ENCODE measurements at regions not wholly inside any gene's neighbourhood (a gene's known extent, or its start where the extent isn't known, plus 50 kb on each side); places are given as distances from the start of the nearest gene placed in this dataset.

GRCh38 chr4:146072376-146072775 is 103.1 kb upstream of the LSM6 start:
- H3K18ac ChIP-seq (ENCODE audit: extremely low read depth, low read length), result no peak overlapping the region
- no peaks in the 10 kb centered on the region; the same call in 1 of the 2 replicates for H3K23me2 ChIP-seq (ENCODE audit: low read depth, low read length)
- CTCF ChIA-PET (ENCODE audit: partially characterized antibody), result interaction anchor here (1.1 kb wide), 1 partner anchor 23 kb away, joined by 3 read pairs; no protein-coding TSS in a partner anchor
- no peak overlapping the region for H4K8ac ChIP-seq (ENCODE audit: extremely low read depth, insufficient read depth, low read length)
- H3K4me3 ChIP-seq (ENCODE audit: extremely low read depth in 1 of 4, insufficient read depth in 2 of 4, low read depth in 3 of 4, low read length in 4 of 4), result no peak overlapping the region
- H2BK20ac ChIP-seq (ENCODE audit: low read length), result no peak overlapping the region
- no peaks in the 10 kb centered on the region for H3K9me3 ChIP-seq (ENCODE audit: insufficient read depth in 2 of 2, low read depth in 1 of 2, low read length in 1 of 2)
- no peaks in the 10 kb centered on the region for H4K20me1 ChIP-seq (replicated peaks in 1 of 2; ENCODE audit: control insufficient read depth in 1 of 2, insufficient read depth in 2 of 2, low read length in 2 of 2)
- no peak overlapping the region for H2BK5ac ChIP-seq (ENCODE audit: low read depth, low read length)
- no peak overlapping the region for H4K5ac ChIP-seq (ENCODE audit: insufficient read length, low read depth, low read length)
- H2BK15ac ChIP-seq (ENCODE audit: low read length), result no peak overlapping the region
- POLR2A ChIA-PET (ENCODE audit: partially characterized antibody), result no interaction called here
- H3K9ac ChIP-seq (replicated peaks in 1 of 4; ENCODE audit: extremely low read depth in 1 of 4, low read depth in 3 of 4, low read length in 3 of 4), result peak overlapping the region in 1 of 4 experiments; percentile 34; a peak in 1 of 7 replicates
- H3K23ac ChIP-seq (ENCODE audit: insufficient read length), result no peak overlapping the region
- H3K79me2 ChIP-seq (ENCODE audit: control insufficient read depth in 1 of 2, insufficient read depth in 2 of 2, low read length in 2 of 2), result no peaks in the 10 kb centered on the region
- H3K27ac ChIP-seq (ENCODE audit: low read depth, low read length), result no peak overlapping the region
- H3K14ac ChIP-seq (ENCODE audit: insufficient read length), result no peak overlapping the region
- H3K56ac ChIP-seq (replicated peaks; ENCODE audit: insufficient read length, low read depth, low read length), result no peak overlapping the region
- TF ChIP-seq, protein P1, sequence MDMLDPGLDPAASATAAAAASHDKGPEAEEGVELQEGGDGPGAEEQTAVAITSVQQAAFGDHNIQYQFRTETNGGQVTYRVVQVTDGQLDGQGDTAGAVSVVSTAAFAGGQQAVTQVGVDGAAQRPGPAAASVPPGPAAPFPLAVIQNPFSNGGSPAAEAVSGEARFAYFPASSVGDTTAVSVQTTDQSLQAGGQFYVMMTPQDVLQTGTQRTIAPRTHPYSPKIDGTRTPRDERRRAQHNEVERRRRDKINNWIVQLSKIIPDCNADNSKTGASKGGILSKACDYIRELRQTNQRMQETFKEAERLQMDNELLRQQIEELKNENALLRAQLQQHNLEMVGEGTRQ (IDR thresholded peaks at IDR 0.05; ENCODE audit: low read length), result no peak
- TF ChIP-seq BRCA1 (IDR thresholded peaks at IDR 0.05; ENCODE audit: low read depth, low read length), result no peak
- no peak for TF ChIP-seq NANOG (IDR thresholded peaks at IDR 0.05; ENCODE audit: insufficient read depth, low read depth, low read length, poor library complexity, severe bottlenecking)
- no peak for TF ChIP-seq NRF1 (IDR thresholded peaks at IDR 0.05; ENCODE audit: low read depth, low read length)
- TF ChIP-seq JUND (IDR thresholded peaks at IDR 0.05; ENCODE audit: low read length), result no peak
- TF ChIP-seq EP300 (IDR thresholded peaks at IDR 0.05; ENCODE audit: borderline replicate concordance in 1 of 2, low read depth in 2 of 2, low read length in 2 of 2), result no peak
- TF ChIP-seq ASH2L (IDR thresholded peaks at IDR 0.05; ENCODE audit: low read length), result no peak
- no peak for TF ChIP-seq YY1 (IDR thresholded peaks at IDR 0.05; ENCODE audit: low read depth, low read length)
- TF ChIP-seq RAD21 (IDR thresholded peaks at IDR 0.05 in 1 of 2, conservative IDR thresholded peaks at IDR 0.05 in 1 of 2; ENCODE audit: low read depth in 2 of 2, low read length in 2 of 2), result no peak
- H3K4me2 ChIP-seq (ENCODE audit: insufficient read depth in 1 of 2, low read depth in 2 of 2, low read length in 2 of 2), result no peak overlapping the region
- no peaks in the 10 kb centered on the region for H3K27me3 ChIP-seq (replicated peaks in 1 of 4; ENCODE audit: control insufficient read depth in 3 of 4, extremely low read depth in 1 of 4, insufficient read depth in 3 of 4, low read length in 3 of 4)
- FAIRE-seq (no peak), DNase-seq (ENCODE audit: low read depth in 1 of 2, low spot score in 2 of 2) (no peak)
- no peaks in the 10 kb centered on the region for H3K79me1 ChIP-seq (ENCODE audit: low read depth, low read length)
- H4K91ac ChIP-seq (replicated peaks; ENCODE audit: insufficient read length, low read length), result no peak overlapping the region
- H2AFZ ChIP-seq (ENCODE audit: low read length), result no peak overlapping the region
- no peak overlapping the region for H2BK12ac ChIP-seq (ENCODE audit: low read depth, low read length)
- no peak overlapping the region for H3K4ac ChIP-seq (replicated peaks; ENCODE audit: insufficient read length, low read depth, low read length)
- WGBS, 2 experiments (ENCODE audit: extremely low coverage in 1 of 2, insufficient coverage in 1 of 2, insufficient read length in 1 of 2, insufficient replicate concordance in 2 of 2, low coverage in 1 of 2, low lambda C conversion rate in 2 of 2, missing lambda C conversion rate in 1 of 2), result 83% methylated on average over 1 of the region's 1 CpG; no CpG with 5 or more reads in 1 of the 2 experiments
- H3K4me1 ChIP-seq (replicated peaks in 1 of 4; ENCODE audit: control insufficient read depth in 3 of 4, insufficient read depth in 4 of 4, low read length in 3 of 4), result peaks cover 0 to 2% (median 0%) of the 10 kb centered on the region in 4 experiments; a peak in 1 of 7 replicates
- H2BK120ac ChIP-seq (replicated peaks; ENCODE audit: low read depth, low read length), result no peak overlapping the region
- no peak overlapping the region for H2AK5ac ChIP-seq (ENCODE audit: low read depth, low read length)
- H3K36me3 ChIP-seq (ENCODE audit: control insufficient read depth in 2 of 4, insufficient read depth in 4 of 4, low read length in 3 of 4), result no peaks in the 10 kb centered on the region

All from H1 (cell line).